RWPE1 (cell line): ENCODE measurements at regions not wholly inside any gene's neighbourhood (a gene's known extent, or its start where the extent isn't known, plus 50 kb on each side); places are given as distances from the start of the nearest gene placed in this dataset.

Experiments
- CTCF ChIA-PET: fragments of 350-600 bp; sonication (Branson Sonifier 250); formaldehyde crosslinking; extraction: SDS; loops from one replicate; lab custom pipeline; 2021; lab: Yijun Ruan, JAX
- POLR2A ChIA-PET: fragments of 400-600 bp; formaldehyde crosslinking; extraction: SDS; loops from one replicate; lab custom pipeline; 2020; ENCODE audit warnings: antibody characterized with exemption; ENCODE audit not compliant: low non-redundant PET; lab: Yijun Ruan, JAX
- DNase-seq: peaks from one replicate; pipeline ENCODE4 v3.0.0; 2012; ENCODE audit warnings: low spot score
- H3K27ac ChIP-seq: fragments of 450-650 bp; 2 replicates; pipeline ENCODE4 v1.5.1; 2017
- TF ChIP-seq, protein P1 (sequence below): fragments of 450-650 bp; conservative IDR thresholded peaks from 2 replicates; pipeline ENCODE4 v1.5.1; 2017; ENCODE audit warnings: low read depth, mild to moderate bottlenecking

DNA sequence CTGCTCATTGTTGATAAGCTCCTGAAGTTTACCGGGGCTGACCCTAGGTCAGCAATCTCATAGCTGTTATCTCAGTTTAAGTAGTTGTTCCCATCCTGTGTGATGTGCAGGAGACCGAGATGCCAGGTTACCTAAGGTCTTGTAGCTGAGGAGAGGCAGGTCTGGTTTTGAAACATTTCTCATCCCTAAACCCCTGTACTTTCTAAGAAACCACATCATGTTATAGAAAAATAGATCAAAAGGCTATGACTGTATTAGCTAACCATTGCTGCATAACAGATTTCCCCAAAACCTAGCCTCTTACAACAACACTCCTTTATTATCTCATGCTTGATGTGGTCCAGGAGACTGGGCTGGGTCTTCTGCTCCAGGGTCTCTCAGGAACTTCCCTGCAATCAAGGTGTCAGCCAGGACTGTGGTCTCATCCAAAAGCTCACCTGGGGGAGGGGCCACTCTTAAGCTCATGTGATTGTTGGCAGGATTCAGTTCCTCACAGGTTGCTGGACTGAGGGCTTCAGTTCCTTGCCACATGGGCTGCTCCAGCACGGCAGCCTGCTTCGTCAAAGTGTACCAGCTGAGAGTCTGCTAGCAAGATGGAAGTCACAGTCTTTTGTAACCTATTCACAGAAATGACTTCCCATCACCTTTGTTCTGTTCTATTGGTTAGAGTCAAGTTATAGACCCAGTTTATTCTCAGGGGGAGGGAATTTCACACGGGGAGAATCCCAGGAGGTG is 60.9 kb upstream of the CLCN4 start:
- DNase-seq, result no peak
- ChIA-PET CTCF (interaction anchor here (0.6 kb wide), 1 partner anchor 55 kb away, joined by 3 read pairs; no protein-coding TSS in a partner anchor), POLR2A (no interaction called here)
- no peak overlapping the region for H3K27ac ChIP-seq
- TF ChIP-seq, protein P1, sequence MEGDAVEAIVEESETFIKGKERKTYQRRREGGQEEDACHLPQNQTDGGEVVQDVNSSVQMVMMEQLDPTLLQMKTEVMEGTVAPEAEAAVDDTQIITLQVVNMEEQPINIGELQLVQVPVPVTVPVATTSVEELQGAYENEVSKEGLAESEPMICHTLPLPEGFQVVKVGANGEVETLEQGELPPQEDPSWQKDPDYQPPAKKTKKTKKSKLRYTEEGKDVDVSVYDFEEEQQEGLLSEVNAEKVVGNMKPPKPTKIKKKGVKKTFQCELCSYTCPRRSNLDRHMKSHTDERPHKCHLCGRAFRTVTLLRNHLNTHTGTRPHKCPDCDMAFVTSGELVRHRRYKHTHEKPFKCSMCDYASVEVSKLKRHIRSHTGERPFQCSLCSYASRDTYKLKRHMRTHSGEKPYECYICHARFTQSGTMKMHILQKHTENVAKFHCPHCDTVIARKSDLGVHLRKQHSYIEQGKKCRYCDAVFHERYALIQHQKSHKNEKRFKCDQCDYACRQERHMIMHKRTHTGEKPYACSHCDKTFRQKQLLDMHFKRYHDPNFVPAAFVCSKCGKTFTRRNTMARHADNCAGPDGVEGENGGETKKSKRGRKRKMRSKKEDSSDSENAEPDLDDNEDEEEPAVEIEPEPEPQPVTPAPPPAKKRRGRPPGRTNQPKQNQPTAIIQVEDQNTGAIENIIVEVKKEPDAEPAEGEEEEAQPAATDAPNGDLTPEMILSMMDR, result no peak

DNA sequence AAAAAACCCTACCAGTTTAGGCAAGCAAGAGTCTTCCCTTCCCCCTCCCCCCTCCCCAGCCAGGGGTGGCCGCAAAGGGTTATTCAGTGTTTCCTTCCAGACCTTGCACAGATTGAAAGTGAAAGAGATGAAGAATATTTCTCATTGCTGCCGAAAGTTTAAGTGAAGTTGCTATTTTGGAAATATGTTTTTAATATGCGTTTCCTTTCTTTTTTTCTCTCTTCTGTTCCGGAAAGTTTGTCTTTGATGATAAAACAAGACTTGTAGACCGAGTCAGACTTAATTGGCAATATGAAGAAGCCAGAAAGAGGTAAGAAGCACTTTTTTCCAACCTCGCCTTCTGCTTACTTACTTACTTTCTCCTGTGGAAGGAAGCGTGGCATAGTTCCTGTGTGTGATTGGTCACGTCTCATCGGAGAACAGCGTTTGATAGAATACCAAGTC is 58.5 kb upstream of the CLCN4 start:
- CTCF ChIA-PET, result no interaction called here
- TF ChIP-seq, protein P1, result no peak
- no peak for DNase-seq
- H3K27ac ChIP-seq, result no peak overlapping the region
- POLR2A ChIA-PET, result no interaction called here

DNA sequence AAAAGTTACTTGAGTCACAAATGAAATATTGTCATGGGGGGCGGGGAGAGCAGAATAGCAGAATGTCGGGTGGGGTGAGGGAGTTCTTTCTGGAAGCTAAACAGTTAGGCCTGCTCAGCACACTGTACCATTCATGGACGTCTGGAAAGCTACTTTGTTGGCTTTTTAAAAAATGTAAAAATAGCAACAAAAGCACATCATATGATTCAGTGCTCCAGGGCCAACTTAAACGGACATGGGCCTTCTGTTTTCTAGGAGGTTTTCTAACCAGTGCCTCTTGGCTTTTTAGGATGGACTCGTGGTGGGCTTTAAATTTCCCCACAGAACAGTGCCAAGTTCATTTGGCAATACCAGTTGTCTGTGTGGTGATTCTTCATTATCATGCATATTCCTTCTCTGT is 57.4 kb upstream of the CLCN4 start:
- POLR2A ChIA-PET, result no interaction called here
- no peak for DNase-seq
- H3K27ac ChIP-seq, result no peak overlapping the region
- CTCF ChIA-PET, result no interaction called here
- TF ChIP-seq, protein P1, result no peak

DNA sequence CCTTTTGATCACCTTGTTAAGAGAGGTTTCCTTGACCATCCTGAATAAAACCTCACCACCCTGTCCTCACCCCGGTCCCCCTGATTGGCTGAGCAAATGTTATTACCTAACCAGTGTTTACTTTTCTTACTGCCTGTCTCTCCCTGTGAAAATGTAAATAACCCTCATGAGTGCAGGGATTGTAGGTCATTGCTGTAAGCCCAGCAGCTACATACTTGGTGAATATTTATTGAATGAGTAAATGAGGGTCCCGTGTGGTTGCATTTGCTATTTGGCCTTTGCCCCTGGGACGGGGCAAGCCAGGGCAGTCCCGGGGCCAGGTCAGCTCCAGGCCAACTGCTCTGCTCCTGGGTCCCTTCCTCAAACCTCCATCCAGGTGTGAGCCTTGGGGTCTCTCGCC is 55.5 kb upstream of the CLCN4 start:
- no peak overlapping the region for H3K27ac ChIP-seq
- ChIA-PET POLR2A (no interaction called here), CTCF (no interaction called here)
- no peak for DNase-seq
- TF ChIP-seq, protein P1, result no peak

DNA sequence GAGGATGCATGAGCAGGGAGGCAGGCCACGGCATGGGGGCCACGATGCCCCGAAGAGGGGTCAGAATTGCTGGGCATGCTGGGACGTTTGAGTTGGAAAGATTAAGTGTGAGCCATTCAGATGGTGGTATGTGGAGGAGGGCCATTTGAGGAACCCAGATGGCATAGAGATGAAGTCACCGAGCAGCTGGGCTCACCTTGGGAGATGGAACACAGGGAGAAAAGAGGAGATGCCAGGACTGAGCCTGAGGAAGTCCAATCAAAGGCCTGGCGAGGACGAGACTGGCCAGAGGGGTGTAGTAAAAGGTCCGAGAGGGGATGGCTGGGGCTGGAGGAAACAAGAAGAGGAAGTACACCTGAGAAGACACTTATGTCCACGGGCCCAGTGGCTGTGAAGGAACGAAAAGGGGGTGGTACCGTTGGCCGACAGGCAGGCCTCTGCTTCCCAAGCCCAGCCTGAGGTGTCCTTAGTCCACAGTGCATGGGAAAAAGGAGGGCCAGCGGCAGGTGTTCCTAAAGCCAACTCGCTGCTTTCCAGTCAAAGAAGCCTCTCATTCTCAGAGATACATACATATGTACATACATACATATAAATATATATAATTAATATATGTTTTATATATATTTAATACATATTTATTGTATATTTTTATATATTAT is 54.6 kb upstream of the CLCN4 start:
- POLR2A ChIA-PET, result no interaction called here

DNA sequence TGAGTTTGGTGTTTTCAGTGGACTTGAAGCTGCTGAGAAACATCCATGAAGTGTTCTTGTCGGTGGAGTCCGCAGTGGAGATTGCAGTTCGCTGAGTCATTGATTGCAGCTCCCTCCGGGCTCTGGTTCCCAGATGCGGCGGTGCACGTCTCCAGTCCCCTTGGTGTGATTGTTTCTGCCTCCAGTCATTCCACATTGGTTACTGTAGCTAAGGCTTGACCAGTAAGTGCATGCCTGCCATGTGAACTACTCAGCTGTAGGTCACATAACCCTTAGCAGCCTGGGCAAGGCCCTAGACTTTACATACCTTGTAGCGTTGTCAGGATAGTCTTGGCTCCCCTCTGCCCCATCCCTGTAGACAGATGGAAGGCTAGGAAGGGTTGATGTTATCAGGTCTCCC is 53.8 kb upstream of the CLCN4 start:
- CTCF ChIA-PET, result no interaction called here
- DNase-seq, result no peak
- TF ChIP-seq, protein P1, result no peak
- H3K27ac ChIP-seq, result no peak overlapping the region
- POLR2A ChIA-PET, result no interaction called here

More for the DNA sequence above, 54.6 kb upstream of the CLCN4 start:
- TF ChIP-seq, protein P1, result no peak
- no peak for DNase-seq
- CTCF ChIA-PET, result no interaction called here
- no peak overlapping the region for H3K27ac ChIP-seq
